ENCODE measurements at regions not wholly inside any gene's neighbourhood (a gene's known extent, or its start where the extent isn't known, plus 50 kb on each side); places are given as distances from the start of the nearest gene placed in this dataset.

GRCh38 chr1:219330669-219331068 lies 157.0 kb downstream of the LYPLAL1 start:
- no peak for TF ChIP-seq CTCF (IDR thresholded peaks at IDR 0.05)
- WGBS, 2 donors, result 98 to 100% methylated on average over 2 of the region's 2 CpGs
- no peaks in the 10 kb centered on the region for H3K27me3 ChIP-seq

GRCh38 chr1:219330001-219330400 lies 156.3 kb downstream of the LYPLAL1 start:
- no peak for TF ChIP-seq CTCF (IDR thresholded peaks at IDR 0.05)
- H3K4me3 ChIP-seq, result no peak overlapping the region
- H3K9me3 ChIP-seq, result no peaks in the 10 kb centered on the region
- peaks cover 0 to 10% (median 0%) of the 10 kb centered on the region in 9 donors for H3K36me3 ChIP-seq
- H3K4me1 ChIP-seq, result no peaks in the 10 kb centered on the region
- intact Hi-C loops (cut with DNase I), result no loop called here
- no peak overlapping the region for H3K27ac ChIP-seq
- DNase-seq, result no peak
- no peaks in the 10 kb centered on the region for H3K27me3 ChIP-seq
- ATAC-seq, result no peak

More at GRCh38 chr1:219330669-219331068, 157.0 kb downstream of the LYPLAL1 start:
- Histone ChIP-seq H3K4me3 (no peak overlapping the region), H3K27ac (no peak overlapping the region), H3K9me3 (no peaks in the 10 kb centered on the region), H3K36me3 (peaks cover 0 to 10% (median 0%) of the 10 kb centered on the region in 9 donors), H3K4me1 (no peaks in the 10 kb centered on the region)
- no peak for ATAC-seq
- intact Hi-C loops (cut with DNase I), result no loop called here
- DNase-seq, result no peak

GRCh38 chr1:219329578-219329977 lies 155.9 kb downstream of the LYPLAL1 start:
- ATAC-seq, result no peak
- WGBS, 2 donors, result 78% methylated on average over 4 of the region's 4 CpGs
- Histone ChIP-seq H3K4me1 (no peaks in the 10 kb centered on the region), H3K9me3 (no peaks in the 10 kb centered on the region), H3K36me3 (peaks cover 0 to 10% (median 0%) of the 10 kb centered on the region in 9 donors), H3K4me3 (no peak overlapping the region), H3K27ac (no peak overlapping the region), H3K27me3 (no peaks in the 10 kb centered on the region)
- DNase-seq, result no peak
- intact Hi-C loops (cut with DNase I), result no loop called here
- TF ChIP-seq CTCF (IDR thresholded peaks at IDR 0.05), result no peak

- Histone ChIP-seq H3K27ac (no peak overlapping the region), H3K4me3 (no peak overlapping the region), H3K36me3 (peaks cover 0 to 10% (median 0%) of the 10 kb centered on the region in 9 donors), H3K27me3 (no peaks in the 10 kb centered on the region), H3K4me1 (peaks cover 0 to 6% (median 0%) of the 10 kb centered on the region in 9 donors), H3K9me3 (no peaks in the 10 kb centered on the region)
- intact Hi-C loops (cut with DNase I), result no loop called here
- no peak for DNase-seq
- no peak for TF ChIP-seq CTCF (IDR thresholded peaks at IDR 0.05)
- ATAC-seq, result no peak
- 94 to 97% methylated on average over 9 of the region's 9 CpGs for WGBS, 2 donors
Measured at GRCh38 chr1:219326843-219327242, 153.2 kb downstream of the LYPLAL1 start.
